ENCODE measurements at regions not wholly inside any gene's neighbourhood (a gene's known extent, or its start where the extent isn't known, plus 50 kb on each side); places are given as distances from the start of the nearest gene placed in this dataset.

DNA sequence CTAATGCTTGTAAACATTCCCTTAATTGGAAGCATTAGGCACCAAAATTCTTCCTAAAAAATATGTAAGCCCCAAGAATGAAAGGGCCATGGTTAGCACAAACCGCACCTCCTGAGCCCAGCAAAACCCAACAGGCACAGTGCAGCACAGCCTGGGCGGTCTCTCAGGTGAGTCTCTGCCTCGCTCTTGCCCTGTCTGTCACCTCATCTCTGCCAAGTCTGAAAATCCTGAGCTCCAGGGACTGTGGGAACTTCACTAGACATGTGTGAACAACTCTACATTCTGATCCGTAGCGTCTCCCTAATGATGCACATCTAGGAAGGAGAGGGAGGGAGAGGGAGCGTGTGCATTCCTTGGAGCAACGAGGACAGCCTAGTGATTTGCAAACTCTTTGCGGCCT is 88.8 kb upstream of the GJB6 start:
- Histone ChIP-seq H4K20me1 (ENCODE audit: low read depth, low read length) (no peaks in the 10 kb centered on the region), H3K36me3 (ENCODE audit: low read length) (no peaks in the 10 kb centered on the region), H3K4me2 (ENCODE audit: low read depth, low read length, poor library complexity, severe bottlenecking) (no peak overlapping the region), H3K27ac (ENCODE audit: low read depth, low read length) (no peak overlapping the region), H3K27me3 (ENCODE audit: low read length) (no peaks in the 10 kb centered on the region), H3K9me2 (replicated peaks; ENCODE audit: insufficient read depth, low read length) (no peaks in the 10 kb centered on the region), H3F3A (ENCODE audit: insufficient read depth) (no peaks in the 10 kb centered on the region), H3K9me3 (ENCODE audit: insufficient read depth, low read length) (peaks cover 5% of the 10 kb centered on the region; the same call in 1 of the 2 replicates), H3K4me3 (ENCODE audit: insufficient read depth, low read length, poor library complexity, severe bottlenecking) (no peak overlapping the region), H2AFZ (ENCODE audit: low read depth, low read length, severe bottlenecking) (no peak overlapping the region), H3K79me2 (ENCODE audit: insufficient read depth, low read length) (no peaks in the 10 kb centered on the region), H3K9ac (ENCODE audit: low read length) (no peak overlapping the region)
- no peak for TF ChIP-seq EZH2phosphoT487 (conservative IDR thresholded peaks at IDR 0.05; ENCODE audit: low read length)
- TF ChIP-seq, protein P1, sequence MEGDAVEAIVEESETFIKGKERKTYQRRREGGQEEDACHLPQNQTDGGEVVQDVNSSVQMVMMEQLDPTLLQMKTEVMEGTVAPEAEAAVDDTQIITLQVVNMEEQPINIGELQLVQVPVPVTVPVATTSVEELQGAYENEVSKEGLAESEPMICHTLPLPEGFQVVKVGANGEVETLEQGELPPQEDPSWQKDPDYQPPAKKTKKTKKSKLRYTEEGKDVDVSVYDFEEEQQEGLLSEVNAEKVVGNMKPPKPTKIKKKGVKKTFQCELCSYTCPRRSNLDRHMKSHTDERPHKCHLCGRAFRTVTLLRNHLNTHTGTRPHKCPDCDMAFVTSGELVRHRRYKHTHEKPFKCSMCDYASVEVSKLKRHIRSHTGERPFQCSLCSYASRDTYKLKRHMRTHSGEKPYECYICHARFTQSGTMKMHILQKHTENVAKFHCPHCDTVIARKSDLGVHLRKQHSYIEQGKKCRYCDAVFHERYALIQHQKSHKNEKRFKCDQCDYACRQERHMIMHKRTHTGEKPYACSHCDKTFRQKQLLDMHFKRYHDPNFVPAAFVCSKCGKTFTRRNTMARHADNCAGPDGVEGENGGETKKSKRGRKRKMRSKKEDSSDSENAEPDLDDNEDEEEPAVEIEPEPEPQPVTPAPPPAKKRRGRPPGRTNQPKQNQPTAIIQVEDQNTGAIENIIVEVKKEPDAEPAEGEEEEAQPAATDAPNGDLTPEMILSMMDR (IDR thresholded peaks at IDR 0.05; ENCODE audit: insufficient read depth, low read length, poor library complexity, severe bottlenecking), result no peak

DNA sequence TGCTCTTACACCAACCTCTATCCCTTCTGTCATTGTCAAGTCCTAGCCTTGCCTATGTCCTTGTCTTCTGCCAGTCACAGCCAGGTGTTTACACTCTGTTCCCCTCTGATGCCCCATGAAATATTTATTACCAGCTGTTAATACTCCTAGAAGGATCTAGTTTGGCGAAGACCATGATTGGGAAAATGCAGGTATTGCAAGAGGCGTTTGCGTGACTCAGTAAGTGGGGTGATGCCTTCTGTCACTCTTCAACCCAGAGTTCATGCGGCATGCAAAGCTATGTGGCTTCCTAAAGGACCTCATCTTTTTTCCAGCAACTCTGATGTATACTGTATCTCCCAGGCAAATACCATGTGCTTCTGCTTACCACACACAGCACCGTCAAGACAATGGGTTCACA is 81.8 kb upstream of the GJB6 start:
- TF ChIP-seq, protein P1 (IDR thresholded peaks at IDR 0.05; ENCODE audit: insufficient read depth, low read length, poor library complexity, severe bottlenecking), result no peak
- TF ChIP-seq EZH2phosphoT487 (conservative IDR thresholded peaks at IDR 0.05; ENCODE audit: low read length), result no peak
- no peaks in the 10 kb centered on the region for H4K20me1 ChIP-seq (ENCODE audit: low read depth, low read length)
- H3K79me2 ChIP-seq (ENCODE audit: insufficient read depth, low read length), result no peaks in the 10 kb centered on the region

DNA sequence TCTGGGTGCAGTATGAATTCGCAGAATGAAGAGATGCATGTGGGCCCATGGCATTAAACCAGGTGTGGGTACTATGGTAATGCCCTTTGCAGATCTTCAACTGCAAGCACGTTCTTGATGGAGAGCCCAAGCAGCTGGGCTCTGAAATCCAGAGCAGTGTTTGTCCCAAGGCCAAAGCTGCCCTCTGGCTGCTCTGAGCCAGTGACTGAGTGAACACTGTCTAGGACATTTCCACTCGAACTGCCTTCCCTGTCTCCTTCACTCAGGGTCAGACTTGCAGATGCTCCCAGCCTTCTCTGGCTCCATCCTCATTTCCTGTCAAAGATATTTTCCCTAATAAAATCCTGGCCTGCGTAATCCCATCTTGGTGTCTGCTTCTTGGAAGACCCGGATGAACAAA is 80.2 kb upstream of the GJB6 start:
- Histone ChIP-seq H3F3A (ENCODE audit: insufficient read depth) (no peaks in the 10 kb centered on the region), H3K27me3 (ENCODE audit: low read length) (no peaks in the 10 kb centered on the region), H3K36me3 (ENCODE audit: low read length) (no peaks in the 10 kb centered on the region), H3K4me3 (ENCODE audit: insufficient read depth, low read length, poor library complexity, severe bottlenecking) (no peak overlapping the region), H3K27ac (ENCODE audit: low read depth, low read length) (no peak overlapping the region), H3K79me2 (ENCODE audit: insufficient read depth, low read length) (no peaks in the 10 kb centered on the region), H3K9me2 (replicated peaks; ENCODE audit: insufficient read depth, low read length) (no peaks in the 10 kb centered on the region), H2AFZ (ENCODE audit: low read depth, low read length, severe bottlenecking) (no peak overlapping the region), H3K9ac (ENCODE audit: low read length) (no peak overlapping the region), H3K9me3 (ENCODE audit: insufficient read depth, low read length) (no peaks in the 10 kb centered on the region), H4K20me1 (ENCODE audit: low read depth, low read length) (no peaks in the 10 kb centered on the region), H3K4me2 (ENCODE audit: low read depth, low read length, poor library complexity, severe bottlenecking) (no peak overlapping the region)
- TF ChIP-seq, protein P1 (IDR thresholded peaks at IDR 0.05; ENCODE audit: insufficient read depth, low read length, poor library complexity, severe bottlenecking), result no peak
- TF ChIP-seq EZH2phosphoT487 (conservative IDR thresholded peaks at IDR 0.05; ENCODE audit: low read length), result no peak

More for the DNA sequence above, 81.8 kb upstream of the GJB6 start:
- no peak overlapping the region for H3K4me3 ChIP-seq (ENCODE audit: insufficient read depth, low read length, poor library complexity, severe bottlenecking)
- H2AFZ ChIP-seq (ENCODE audit: low read depth, low read length, severe bottlenecking), result no peak overlapping the region
- no peak overlapping the region for H3K4me2 ChIP-seq (ENCODE audit: low read depth, low read length, poor library complexity, severe bottlenecking)
- no peak overlapping the region for H3K27ac ChIP-seq (ENCODE audit: low read depth, low read length)
- no peaks in the 10 kb centered on the region for H3F3A ChIP-seq (ENCODE audit: insufficient read depth)
- H3K9ac ChIP-seq (ENCODE audit: low read length), result no peak overlapping the region
- H3K27me3 ChIP-seq (ENCODE audit: low read length), result no peaks in the 10 kb centered on the region
- H3K9me3 ChIP-seq (ENCODE audit: insufficient read depth, low read length), result no peaks in the 10 kb centered on the region
- H3K9me2 ChIP-seq (replicated peaks; ENCODE audit: insufficient read depth, low read length), result no peaks in the 10 kb centered on the region
- no peaks in the 10 kb centered on the region for H3K36me3 ChIP-seq (ENCODE audit: low read length)
